Epithelial cell of proximal tubule (primary cell): ENCODE measurements at regions not wholly inside any gene's neighbourhood (a gene's known extent, or its start where the extent isn't known, plus 50 kb on each side); places are given as distances from the start of the nearest gene placed in this dataset.

ENCODE experiments used
- DNase-seq: peaks from one replicate; pipeline ENCODE4 v3.0.0-alpha.2; 2011; ENCODE audit warnings: low read depth
- H3K4me3 ChIP-seq: 2 replicates; pipeline ENCODE4 v1.5.1; 2011; ENCODE audit warnings: low read depth, mild to moderate bottlenecking, low read length
- TF ChIP-seq, protein P1 (sequence below): conservative IDR thresholded peaks from 2 replicates; pipeline ENCODE4 v1.5.1; 2012; ENCODE audit warnings: low read depth, mild to moderate bottlenecking, low read length

DNA sequence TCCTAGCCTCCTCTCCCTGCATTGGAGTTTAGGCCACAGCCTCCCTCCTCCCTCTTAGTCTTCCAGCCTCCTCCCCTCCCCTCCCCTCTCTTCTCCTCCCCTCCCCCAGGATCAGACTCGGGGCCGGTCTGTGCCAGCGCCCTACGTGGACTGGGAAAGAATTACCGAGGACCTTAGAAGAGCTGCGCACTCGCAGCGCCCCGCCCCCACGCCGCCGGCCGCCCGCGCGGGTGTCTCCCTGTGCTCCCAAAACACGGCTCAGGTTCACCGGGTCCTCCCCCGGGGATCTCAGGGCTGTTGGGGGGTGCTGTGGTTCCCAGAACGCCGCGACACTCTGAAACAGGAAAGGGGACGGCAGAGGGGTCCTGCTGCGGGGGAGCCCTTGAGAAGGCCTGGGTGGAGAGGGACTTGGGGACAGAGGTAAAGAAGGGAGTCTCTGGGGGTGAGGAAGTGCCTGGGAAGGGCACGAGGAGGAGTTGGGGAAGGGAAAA is 122.3 kb upstream of the TBL1X start:
- no peak for DNase-seq
- TF ChIP-seq, protein P1, sequence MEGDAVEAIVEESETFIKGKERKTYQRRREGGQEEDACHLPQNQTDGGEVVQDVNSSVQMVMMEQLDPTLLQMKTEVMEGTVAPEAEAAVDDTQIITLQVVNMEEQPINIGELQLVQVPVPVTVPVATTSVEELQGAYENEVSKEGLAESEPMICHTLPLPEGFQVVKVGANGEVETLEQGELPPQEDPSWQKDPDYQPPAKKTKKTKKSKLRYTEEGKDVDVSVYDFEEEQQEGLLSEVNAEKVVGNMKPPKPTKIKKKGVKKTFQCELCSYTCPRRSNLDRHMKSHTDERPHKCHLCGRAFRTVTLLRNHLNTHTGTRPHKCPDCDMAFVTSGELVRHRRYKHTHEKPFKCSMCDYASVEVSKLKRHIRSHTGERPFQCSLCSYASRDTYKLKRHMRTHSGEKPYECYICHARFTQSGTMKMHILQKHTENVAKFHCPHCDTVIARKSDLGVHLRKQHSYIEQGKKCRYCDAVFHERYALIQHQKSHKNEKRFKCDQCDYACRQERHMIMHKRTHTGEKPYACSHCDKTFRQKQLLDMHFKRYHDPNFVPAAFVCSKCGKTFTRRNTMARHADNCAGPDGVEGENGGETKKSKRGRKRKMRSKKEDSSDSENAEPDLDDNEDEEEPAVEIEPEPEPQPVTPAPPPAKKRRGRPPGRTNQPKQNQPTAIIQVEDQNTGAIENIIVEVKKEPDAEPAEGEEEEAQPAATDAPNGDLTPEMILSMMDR, result no peak

DNA sequence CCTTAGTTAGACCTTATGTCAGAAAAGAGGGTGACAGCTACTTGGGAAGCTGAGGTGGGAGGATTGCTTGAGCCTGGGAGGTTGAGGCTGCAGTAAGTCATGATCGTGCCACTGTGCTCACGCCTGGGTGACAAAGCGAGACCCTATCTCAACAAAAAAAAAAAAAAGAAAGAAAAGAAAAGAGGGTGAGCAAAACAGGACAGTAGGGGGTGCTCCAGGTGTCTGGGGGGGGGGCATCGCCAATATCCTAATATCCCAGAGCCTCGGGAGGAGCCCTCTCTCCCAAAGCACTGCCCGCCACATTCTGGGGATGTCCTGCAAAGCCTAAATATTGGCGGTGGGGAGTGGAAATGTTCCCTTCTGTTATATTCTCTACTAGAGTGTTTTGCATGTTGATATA is 120.9 kb upstream of the TBL1X start:
- DNase-seq, result no peak
- TF ChIP-seq, protein P1, result peak; percentile 12
- no peak overlapping the region for H3K4me3 ChIP-seq

More for the DNA sequence above, 122.3 kb upstream of the TBL1X start:
- H3K4me3 ChIP-seq, result peak overlapping the region; percentile 30

DNA sequence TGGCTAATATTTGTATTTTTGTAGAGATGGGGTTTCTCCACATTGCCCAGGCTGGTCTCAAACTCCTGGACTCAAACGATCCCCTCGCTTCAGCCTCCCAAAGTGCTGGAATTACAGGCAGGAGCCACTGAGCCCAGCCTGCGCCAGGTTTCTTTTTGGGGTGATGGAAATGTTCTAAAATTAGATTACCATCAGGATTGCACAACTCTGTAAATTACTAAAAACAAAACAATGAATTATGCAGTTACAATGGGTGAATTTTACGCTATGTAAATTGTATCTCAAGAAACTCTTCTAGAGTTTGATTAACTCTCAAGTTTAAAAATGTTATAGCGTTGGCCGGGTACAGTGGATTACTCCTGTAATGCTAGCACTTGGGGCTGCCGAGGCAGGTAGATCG is 118.9 kb upstream of the TBL1X start:
- no peak for DNase-seq
- TF ChIP-seq, protein P1, result no peak
- H3K4me3 ChIP-seq, result no peak overlapping the region

DNA sequence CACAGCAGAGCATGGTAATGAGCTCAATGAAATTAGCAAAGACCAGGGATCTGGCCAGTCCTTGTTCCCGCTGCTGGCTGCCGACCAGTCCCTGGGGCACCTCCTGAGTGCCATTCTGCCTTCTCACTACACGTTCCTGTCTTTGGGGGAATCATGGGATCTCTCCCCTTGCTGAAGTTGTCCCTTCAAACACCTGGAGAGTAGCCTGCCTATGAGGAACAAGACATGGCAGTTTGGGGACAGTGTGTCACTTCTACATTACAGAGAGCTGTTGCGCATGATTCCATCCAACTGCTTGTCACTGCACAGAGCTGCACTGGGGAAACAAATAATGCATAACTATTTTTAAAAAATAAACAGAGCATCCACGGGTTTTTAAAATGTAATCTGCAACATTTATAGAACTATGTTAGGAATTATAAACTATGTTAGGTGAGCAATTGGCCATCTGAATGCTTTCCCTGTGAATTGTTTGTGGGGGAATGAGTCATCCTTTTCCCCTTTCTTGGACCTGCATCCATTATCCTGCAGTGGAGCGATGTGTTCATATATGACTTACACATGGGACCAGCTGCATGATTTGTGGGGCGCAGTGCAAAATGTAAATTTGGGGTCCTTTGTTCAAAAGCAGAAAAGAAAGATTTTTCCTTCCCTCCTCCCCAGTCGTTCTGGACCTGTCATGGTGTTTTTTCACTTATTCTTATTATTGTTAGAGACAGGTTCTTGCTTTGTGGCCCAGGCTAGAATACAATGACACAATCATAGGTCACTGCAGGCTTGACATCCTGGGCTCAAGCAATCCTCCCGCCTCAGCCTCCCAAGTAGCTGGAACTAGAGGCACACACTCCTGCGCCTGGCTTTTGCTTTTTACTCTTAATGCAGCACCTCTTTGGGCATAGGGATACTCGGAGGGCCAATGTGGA is 115.0 kb upstream of the TBL1X start:
- no peak overlapping the region for H3K4me3 ChIP-seq
- DNase-seq, result no peak
- TF ChIP-seq, protein P1, result no peak

DNA sequence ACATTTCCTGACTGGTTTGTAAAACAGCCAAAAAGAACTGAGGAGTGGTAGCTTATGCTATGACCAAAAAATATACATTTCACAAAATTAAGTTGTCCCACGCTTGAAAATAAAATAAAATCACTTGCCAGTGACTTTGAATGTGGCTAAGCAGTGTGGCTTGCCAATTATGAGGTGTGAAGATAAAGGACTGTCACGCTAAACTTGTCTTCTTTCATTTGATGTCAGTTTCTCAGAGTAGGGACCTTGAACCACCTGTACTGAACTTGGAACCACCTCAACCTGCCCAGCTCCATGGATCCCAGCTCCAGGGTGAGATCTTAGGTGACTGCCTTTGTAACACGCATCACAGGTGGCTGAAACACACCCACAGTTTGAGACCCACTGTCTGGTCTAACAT is 113.7 kb upstream of the TBL1X start:
- no peak overlapping the region for H3K4me3 ChIP-seq
- DNase-seq, result no peak
- TF ChIP-seq, protein P1, result no peak

DNA sequence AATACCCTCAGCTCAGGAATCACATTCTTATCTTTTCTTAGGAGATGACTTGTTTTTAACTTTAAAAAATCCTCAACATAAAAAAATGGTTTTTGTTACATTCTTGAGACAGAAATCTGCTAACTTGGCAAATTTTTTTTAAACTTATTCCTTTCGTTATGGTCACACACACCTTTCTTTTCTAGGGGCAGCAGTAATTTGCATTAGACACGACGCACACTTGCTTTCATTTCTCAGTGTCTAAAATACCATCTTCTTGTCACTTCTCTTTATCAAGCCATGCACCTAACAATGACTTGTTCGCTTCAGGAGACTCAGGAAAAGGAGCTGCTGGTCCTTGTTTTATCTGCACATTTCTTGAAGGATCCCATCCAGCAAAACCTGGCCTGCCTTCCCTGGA is 112.6 kb upstream of the TBL1X start:
- no peak overlapping the region for H3K4me3 ChIP-seq
- DNase-seq, result no peak
- TF ChIP-seq, protein P1, result no peak
